GM21619 (cell line): ENCODE measurements at regions not wholly inside any gene's neighbourhood (a gene's known extent, or its start where the extent isn't known, plus 50 kb on each side); places are given as distances from the start of the nearest gene placed in this dataset.
"Not testable (repeated sequence)": the region's sequence is repeated elsewhere in the genome, so short reads cannot be mapped to it uniquely, and the experiment has no call there.

Experiments used
- ATAC-seq: cut with Tn5 transposase; IDR thresholded peaks from one replicate; pipeline ENCODE4 v1.9.1; 2021; ENCODE audit not compliant: unreplicated experiment

- ATAC-seq = no peak
Observed at GRCh38 chr16:75983296-75983695, 257.0 kb upstream of the CPHXL start.

DNA sequence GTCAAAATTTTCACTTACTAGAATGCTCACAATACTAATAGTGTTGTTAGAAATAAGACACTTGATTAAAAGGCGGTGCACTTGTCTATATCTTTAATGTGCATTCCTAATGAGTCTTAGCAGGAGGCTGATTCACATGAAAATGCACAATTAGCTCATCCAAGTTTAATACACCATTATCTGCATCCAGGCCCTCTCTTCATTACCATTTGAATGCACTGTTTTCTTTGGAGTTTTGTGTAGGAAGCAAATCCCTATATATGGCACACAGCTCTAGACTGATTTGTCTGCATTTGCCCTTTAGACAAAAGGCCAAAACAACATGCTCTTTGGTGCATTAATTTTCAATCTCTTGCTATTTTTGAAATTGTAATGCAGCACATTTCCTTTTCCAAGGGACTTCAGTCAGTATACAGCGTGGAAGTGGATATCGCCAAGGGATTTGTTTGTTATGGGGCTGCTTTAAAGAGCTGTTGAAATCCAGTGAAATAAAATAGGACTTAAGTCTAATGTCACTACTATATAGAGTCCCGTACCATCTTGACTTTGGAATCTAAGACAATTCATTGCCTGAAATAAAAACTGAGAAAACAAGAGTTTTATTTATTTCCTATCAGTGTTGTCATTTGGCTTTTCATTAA is 257.6 kb upstream of the CPHXL start:
- no peak for ATAC-seq

GRCh38 chr16:75987323-75987722 is 261.0 kb upstream of the CPHXL start:
- ATAC-seq = no peak

GRCh38 chr16:75996491-75996890 is 270.2 kb upstream of the CPHXL start:
- ATAC-seq = no peak

- no peak for ATAC-seq
Observed at GRCh38 chr16:75997606-75998005, 271.3 kb upstream of the CPHXL start.

GRCh38 chr16:76007645-76008044 is 269.6 kb upstream of the CNTNAP4 start:
- no peak for ATAC-seq

DNA sequence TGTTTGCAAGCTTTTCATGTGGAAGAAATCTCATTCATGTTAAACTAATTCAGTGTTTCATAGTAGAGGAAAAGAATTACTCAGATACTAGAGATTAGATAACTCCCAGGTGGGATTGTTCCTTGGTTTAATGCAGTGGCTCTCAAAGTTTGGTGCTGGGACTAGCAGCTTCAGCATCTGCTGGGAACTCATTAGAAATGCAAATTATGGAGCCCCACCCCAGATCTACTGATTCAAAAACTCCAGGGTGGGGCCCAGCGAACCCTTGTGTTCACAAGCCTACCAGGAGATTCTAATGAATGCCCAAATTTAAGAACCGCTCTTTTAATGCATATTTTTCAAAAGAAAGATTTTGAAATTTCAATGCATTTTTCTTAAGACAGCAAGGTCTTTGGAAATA is 253.4 kb upstream of the CNTNAP4 start:
- no peak for ATAC-seq

DNA sequence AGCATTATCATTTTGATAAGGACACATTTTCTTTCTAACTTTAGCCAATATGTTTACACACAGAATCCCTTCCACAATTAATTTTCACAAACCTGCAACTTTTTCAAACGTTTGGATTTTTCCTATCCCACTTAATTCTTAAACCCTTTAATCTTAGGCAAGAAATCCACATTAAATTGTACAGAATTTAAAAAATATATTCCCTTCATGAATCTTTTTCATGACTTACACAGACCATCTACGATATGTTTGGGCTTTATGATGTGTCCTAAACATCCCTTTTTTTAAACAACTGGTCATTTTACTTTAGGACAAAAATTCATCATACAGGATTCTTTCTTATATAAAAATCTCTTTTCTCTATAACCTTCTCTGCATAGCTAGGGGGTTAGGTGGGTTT is 241.5 kb upstream of the CNTNAP4 start:
- ATAC-seq = no peak

DNA sequence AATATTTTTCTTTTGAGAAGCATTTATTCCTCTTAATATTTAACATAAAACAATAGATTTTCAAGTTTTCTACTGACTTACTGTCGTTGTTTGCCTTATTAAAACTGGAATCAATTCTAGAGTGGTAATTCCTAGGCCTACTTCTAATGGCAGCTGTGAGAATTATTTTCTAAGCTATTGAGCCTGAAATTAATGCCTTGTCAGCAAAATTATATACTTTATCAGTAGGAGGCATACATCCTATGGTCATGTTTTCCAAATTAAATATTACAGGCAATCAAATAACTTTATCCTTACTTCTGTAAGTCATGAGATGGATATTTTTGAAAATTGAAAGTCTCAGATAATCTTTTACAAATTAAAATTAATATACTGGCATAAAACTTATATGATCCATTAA is 239.1 kb upstream of the CNTNAP4 start:
- ATAC-seq = no peak

GRCh38 chr16:76052725-76053124 is 224.5 kb upstream of the CNTNAP4 start:
- no peak for ATAC-seq

DNA sequence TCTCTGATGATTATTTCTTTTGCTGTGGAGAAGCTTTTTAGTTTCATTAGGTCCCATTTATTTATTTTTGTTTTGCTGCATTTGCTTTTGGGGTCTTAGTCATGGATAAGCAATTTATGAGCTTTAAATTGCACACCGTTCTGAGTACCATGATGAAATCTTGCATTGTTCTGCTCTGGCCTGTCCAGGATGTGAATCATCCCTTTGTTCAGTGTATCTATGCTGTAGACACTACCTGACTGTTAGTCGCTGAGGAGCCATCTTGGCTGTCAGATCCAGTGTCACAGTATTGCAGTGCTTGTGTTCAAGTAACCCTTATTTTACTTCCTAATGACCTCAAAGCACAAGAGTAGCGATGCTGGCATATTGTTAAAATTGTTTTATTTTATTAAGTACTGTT is 218.0 kb upstream of the CNTNAP4 start:
- ATAC-seq = no peak

- ATAC-seq = no peak
Observed at GRCh38 chr16:76059701-76060100, 217.5 kb upstream of the CNTNAP4 start.

GRCh38 chr16:76071690-76072089 is 205.5 kb upstream of the CNTNAP4 start:
- no peak for ATAC-seq

DNA sequence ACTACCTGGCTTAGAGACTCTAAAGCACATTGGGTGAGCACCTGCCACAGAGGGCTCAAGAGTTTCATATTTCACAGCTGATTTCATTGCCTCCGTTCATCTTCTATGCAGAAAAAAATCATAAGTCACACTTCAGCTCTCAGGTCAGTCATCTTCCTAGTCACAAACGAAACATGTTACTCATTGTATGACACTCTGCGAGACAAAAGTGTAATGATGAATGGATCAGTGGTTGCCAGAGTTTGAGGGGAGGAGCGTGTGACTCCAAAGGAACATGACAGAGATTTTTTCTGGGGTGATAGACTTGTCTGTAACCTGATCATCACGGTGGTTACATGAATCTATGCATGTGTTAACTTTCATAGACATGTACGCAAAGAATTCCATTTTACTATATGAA is 195.2 kb upstream of the CNTNAP4 start:
- no peak for ATAC-seq

- ATAC-seq = no peak
Observed at GRCh38 chr16:76106647-76107046, 170.6 kb upstream of the CNTNAP4 start.

- ATAC-seq = no peak
Observed at GRCh38 chr16:76108460-76108859, 168.7 kb upstream of the CNTNAP4 start.

DNA sequence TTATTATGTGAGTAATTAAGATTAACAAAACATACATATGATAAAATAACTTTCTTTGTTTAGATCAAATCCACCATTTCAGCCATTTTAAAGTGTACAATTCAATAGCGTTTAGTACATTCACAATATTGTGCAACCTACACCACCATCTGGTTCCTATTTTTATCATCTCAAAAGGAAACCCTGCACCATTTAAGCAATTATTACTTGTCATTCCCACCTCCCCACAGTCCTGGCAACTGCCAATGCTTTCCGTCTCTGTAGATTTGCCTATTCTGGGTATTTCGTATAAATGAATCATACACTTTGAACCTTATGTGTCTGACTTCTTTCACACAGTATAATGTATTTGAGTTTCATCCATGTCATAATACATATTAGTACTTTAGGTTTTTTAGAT is 162.5 kb upstream of the CNTNAP4 start:
- ATAC-seq = no peak

GRCh38 chr16:76118344-76118743 is 158.9 kb upstream of the CNTNAP4 start:
- ATAC-seq = no peak

DNA sequence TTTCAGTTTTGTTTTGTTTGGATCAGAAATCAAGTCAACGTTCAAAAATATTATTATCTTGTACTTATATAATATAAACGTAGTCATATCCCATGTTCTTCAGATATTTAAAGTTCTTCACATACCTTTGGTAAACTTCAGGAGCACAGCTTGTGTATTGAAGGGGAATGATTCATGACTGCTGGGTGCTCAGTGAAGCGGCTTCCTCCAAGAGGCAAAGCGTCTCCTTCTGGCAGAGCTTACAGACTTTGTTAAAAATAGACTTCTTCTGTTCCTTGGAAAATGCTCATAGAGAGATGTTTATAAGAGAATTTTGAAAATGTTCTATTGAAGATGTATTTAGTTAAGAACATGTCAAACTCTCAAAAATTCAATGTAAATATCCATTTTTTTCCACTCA is 155.6 kb upstream of the CNTNAP4 start:
- no peak for ATAC-seq

DNA sequence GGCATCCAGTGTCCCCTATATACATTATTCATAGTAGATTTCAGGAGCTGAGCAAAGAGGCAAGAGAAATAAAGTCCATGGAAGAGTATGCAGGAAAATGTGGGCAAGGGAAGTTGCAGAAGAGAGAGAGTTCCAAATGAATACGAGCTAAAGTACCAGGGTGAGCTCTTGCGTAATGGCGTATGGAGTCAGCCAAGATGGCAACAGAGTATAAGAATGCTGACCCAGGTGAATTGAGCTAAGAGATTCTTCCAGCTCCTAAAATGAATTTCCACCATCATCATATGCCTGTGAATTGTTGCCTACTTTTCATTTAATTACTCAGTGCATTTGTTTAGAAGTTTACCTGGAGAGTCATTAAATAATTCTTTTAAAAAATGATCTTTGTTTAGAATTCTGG is 153.2 kb upstream of the CNTNAP4 start:
- no peak for ATAC-seq

DNA sequence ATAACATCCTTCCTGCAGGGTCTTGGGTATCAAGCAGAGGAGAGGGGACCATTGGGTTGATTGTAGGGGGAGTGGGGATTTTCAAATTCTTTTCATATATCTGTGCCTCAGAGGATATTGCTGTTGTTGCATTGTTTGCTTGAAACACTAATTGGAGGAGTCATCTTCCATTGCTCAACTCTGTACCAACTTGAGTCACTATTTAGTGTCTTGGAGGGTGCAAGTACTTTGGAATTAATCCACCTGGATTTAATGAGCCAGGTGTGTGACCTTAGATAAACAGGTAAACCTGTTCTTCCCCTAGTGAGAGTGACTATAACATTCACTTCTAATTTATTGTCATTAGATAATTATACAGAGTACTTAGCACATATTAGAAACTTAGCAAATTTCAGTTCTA is 151.3 kb upstream of the CNTNAP4 start:
- no peak for ATAC-seq

GRCh38 chr16:76138056-76138455 is 139.1 kb upstream of the CNTNAP4 start:
- ATAC-seq = not testable (repeated sequence)

GRCh38 chr16:76157629-76158028 is 119.6 kb upstream of the CNTNAP4 start:
- no peak for ATAC-seq

DNA sequence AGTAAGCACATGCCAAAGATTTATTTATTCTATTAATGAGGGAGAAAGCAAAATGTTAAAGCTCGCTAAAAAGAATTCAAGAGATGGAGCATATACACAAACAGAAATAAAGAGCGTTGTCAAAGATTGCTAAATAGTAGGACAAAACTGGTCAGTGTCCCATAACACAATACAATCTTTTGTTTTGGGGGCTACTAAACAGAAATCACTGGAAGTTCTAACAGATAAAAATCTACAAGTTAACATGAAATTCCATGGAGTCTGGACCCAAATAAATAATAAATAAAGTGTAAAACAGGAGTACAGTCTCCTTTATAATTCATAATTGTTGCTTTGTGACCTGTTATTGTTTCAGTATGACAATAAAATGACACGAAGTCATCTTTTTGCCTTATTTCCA is 115.2 kb upstream of the CNTNAP4 start:
- no peak for ATAC-seq
